ENCODE measurements at regions not wholly inside any gene's neighbourhood (a gene's known extent, or its start where the extent isn't known, plus 50 kb on each side); places are given as distances from the start of the nearest gene placed in this dataset.

DNA sequence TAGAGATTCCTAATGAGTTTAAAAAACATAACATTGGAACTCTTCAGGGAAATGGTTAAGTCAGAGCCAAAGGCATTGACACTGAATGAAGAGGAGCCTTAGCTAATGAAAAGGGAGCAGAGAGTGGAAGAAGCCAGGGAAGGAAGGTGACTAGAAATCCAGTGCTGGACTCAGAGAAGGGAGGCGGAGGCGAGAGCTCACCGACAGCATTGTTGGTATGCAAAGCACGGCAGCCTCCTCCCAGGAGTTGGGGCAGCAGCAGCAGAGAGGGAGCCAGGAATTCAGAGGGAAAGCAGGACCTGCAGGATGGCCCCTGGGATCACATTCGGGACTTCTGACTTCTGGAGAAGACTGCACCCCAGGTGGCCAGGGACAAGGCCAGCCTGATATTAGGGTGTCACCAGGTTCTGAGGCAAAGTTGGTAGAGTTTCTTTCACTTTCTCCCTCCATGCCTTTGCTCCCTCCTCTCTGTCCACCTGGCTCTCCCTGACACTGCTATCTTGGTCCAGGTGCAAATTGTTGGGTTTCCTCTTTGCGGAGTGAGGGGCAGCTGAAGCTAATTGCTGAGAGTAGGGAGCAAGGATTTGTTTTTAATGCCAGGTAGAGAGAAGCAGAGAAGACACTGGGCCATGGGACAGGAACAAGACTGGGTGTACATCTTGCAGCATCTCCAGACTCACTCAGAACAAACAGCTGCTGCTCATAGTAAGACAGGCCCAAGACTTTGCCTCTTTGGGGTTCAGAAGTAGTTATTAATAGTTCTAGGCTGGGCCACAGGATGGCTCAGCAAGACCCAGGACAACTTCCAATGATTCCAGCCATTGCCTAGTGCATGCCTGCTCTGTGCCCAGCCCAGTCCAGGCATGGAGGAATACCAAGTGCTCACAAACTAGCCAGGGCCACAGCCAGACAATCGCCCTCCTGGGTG is 157.9 kb downstream of the TLE3 start:
- TF ChIP-seq, protein P1, sequence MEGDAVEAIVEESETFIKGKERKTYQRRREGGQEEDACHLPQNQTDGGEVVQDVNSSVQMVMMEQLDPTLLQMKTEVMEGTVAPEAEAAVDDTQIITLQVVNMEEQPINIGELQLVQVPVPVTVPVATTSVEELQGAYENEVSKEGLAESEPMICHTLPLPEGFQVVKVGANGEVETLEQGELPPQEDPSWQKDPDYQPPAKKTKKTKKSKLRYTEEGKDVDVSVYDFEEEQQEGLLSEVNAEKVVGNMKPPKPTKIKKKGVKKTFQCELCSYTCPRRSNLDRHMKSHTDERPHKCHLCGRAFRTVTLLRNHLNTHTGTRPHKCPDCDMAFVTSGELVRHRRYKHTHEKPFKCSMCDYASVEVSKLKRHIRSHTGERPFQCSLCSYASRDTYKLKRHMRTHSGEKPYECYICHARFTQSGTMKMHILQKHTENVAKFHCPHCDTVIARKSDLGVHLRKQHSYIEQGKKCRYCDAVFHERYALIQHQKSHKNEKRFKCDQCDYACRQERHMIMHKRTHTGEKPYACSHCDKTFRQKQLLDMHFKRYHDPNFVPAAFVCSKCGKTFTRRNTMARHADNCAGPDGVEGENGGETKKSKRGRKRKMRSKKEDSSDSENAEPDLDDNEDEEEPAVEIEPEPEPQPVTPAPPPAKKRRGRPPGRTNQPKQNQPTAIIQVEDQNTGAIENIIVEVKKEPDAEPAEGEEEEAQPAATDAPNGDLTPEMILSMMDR (IDR thresholded peaks at IDR 0.05), result no peak
- TF ChIP-seq POLR2AphosphoS5 (IDR thresholded peaks at IDR 0.05; ENCODE audit: low read depth, low read length), result no peak
- TF ChIP-seq, protein P2, sequence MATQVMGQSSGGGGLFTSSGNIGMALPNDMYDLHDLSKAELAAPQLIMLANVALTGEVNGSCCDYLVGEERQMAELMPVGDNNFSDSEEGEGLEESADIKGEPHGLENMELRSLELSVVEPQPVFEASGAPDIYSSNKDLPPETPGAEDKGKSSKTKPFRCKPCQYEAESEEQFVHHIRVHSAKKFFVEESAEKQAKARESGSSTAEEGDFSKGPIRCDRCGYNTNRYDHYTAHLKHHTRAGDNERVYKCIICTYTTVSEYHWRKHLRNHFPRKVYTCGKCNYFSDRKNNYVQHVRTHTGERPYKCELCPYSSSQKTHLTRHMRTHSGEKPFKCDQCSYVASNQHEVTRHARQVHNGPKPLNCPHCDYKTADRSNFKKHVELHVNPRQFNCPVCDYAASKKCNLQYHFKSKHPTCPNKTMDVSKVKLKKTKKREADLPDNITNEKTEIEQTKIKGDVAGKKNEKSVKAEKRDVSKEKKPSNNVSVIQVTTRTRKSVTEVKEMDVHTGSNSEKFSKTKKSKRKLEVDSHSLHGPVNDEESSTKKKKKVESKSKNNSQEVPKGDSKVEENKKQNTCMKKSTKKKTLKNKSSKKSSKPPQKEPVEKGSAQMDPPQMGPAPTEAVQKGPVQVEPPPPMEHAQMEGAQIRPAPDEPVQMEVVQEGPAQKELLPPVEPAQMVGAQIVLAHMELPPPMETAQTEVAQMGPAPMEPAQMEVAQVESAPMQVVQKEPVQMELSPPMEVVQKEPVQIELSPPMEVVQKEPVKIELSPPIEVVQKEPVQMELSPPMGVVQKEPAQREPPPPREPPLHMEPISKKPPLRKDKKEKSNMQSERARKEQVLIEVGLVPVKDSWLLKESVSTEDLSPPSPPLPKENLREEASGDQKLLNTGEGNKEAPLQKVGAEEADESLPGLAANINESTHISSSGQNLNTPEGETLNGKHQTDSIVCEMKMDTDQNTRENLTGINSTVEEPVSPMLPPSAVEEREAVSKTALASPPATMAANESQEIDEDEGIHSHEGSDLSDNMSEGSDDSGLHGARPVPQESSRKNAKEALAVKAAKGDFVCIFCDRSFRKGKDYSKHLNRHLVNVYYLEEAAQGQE (IDR thresholded peaks at IDR 0.05; ENCODE audit: insufficient read depth in 1 of 2, low read depth in 2 of 2, low read length in 1 of 2), result no peak
- TF ChIP-seq SIN3A (IDR thresholded peaks at IDR 0.05; ENCODE audit: borderline replicate concordance, insufficient read depth, low read depth, low read length), result no peak
- TF ChIP-seq TCF7L2 (IDR thresholded peaks at IDR 0.05; ENCODE audit: low read depth, low read length), result no peak

DNA sequence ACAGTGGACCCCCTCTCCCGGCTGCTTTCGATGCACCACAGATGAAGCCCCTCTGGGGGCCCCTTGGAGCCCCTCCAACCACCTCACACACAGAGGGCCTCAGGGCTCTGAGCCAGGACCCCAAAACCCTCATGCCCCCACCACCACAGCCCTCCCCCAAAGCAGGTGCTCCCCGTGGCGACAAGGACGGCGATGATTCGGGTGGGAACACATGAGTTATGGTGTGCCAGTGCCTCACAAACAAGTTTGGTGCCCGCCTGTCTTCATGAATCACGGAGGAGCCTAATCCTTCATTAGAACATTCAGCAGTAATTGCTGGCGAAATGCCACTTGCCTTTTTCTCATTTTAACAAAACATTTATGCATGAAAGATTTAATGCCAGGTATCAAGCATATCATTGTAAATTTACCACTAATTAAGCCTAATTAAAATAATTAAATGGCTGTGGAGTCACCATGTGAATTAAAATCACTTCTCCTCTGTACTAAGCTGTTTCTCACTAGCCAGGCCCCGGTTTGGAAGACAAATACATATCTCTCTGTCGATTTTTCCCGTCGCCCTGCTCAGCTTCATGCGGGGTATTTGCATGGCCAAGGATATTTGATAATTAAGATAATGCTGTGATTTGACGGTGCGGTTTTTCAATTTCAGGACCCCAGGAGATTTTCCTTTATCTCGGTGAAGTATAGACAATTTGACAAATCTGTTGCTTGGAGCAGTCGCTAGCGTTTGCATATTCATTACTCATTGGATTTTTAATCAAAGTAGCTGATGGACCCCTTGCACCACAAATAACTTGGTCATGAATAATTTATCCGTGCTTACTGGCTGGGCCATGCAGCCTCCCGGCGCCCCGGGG is 157.0 kb downstream of the TLE3 start:
- peaks cover under 1% of the 10 kb centered on the region; the same call in 1 of the 2 replicates for H3K27me3 ChIP-seq (ENCODE audit: control insufficient read depth, insufficient read depth, low read length)
- no peak for ATAC-seq
- POLR2A ChIA-PET, result no interaction called here
- no peaks in the 10 kb centered on the region for H3K36me3 ChIP-seq (ENCODE audit: control insufficient read depth, insufficient read depth, low read length)
- H3K4me3 ChIP-seq (ENCODE audit: low read depth in 2 of 2, low read length in 2 of 2), result no peak overlapping the region
- intact Hi-C loops (cut with micrococcal nuclease; ENCODE audit: unreplicated experiment), result no loop called here
- in situ Hi-C loops (cut with HindIII; ENCODE audit: low pct_unique_long_range_greater_than_20kb, low sequenced_read_pairs), result no loop called here
- no TSS peak for BruUV-seq (replicated peaks)
- H3K9me3 ChIP-seq (ENCODE audit: control insufficient read depth, insufficient read depth, low read depth, low read length), result no peaks in the 10 kb centered on the region
- H3K27ac ChIP-seq (ENCODE audit: low read length), result no peak overlapping the region
- H3K4me1 ChIP-seq (ENCODE audit: control insufficient read depth, insufficient read depth, low read length), result no peaks in the 10 kb centered on the region
- no peak for DNase-seq (ENCODE audit: low read depth, low spot score)
- CTCF ChIA-PET, result no interaction called here
- no peak for TF ChIP-seq POLR2AphosphoS5 (IDR thresholded peaks at IDR 0.05; ENCODE audit: low read depth, low read length)

More for the DNA sequence above, 157.9 kb downstream of the TLE3 start:
- in situ Hi-C loops (cut with HindIII; ENCODE audit: low pct_unique_long_range_greater_than_20kb, low sequenced_read_pairs) (no loop called here), intact Hi-C loops (cut with micrococcal nuclease; ENCODE audit: unreplicated experiment) (no loop called here)
- Histone ChIP-seq H3K36me3 (ENCODE audit: control insufficient read depth, insufficient read depth, low read length) (no peaks in the 10 kb centered on the region), H3K9me3 (ENCODE audit: control insufficient read depth, insufficient read depth, low read depth, low read length) (no peaks in the 10 kb centered on the region), H3K27ac (ENCODE audit: low read length) (0 out of 2 replicates have a peak overlapping the region, but pooled peaks have one; percentile 32), H3K4me3 (ENCODE audit: low read depth in 2 of 2, low read length in 2 of 2) (no peak overlapping the region), H3K27me3 (ENCODE audit: control insufficient read depth, insufficient read depth, low read length) (peaks cover 4% of the 10 kb centered on the region; the same call in 1 of the 2 replicates), H3K4me1 (ENCODE audit: control insufficient read depth, insufficient read depth, low read length) (no peaks in the 10 kb centered on the region)
- no TSS peak for BruUV-seq (replicated peaks)
- CTCF ChIA-PET, result no interaction called here
- POLR2A ChIA-PET, result no interaction called here
- ATAC-seq (0 out of 2 replicates have a peak, but pooled peaks have one; percentile 34), DNase-seq (ENCODE audit: low read depth, low spot score) (no peak)
